Fibroblast of pulmonary artery (primary cell): ENCODE measurements at regions not wholly inside any gene's neighbourhood (a gene's known extent, or its start where the extent isn't known, plus 50 kb on each side); places are given as distances from the start of the nearest gene placed in this dataset.

ENCODE experiments used
- DNase-seq: peaks from one replicate; pipeline ENCODE4 v3.0.0-alpha.2; 2010; ENCODE audit warnings: low read depth
- H3K4me3 ChIP-seq: replicated peaks from 2 replicates; pipeline ENCODE4 v1.5.1; 2011; ENCODE audit warnings: low read depth, mild to moderate bottlenecking, control low read depth, low read length, moderate library complexity
- TF ChIP-seq, protein P1 (sequence below): IDR thresholded peaks from 2 replicates; pipeline ENCODE4 v1.5.1; 2011; ENCODE audit warnings: mild to moderate bottlenecking, control low read depth, low read length, inconsistent platforms; ENCODE audit errors: missing control alignments

GRCh38 chr3:115502128-115502527, 121.2 kb upstream of the GAP43 start:
- no peak overlapping the region for H3K4me3 ChIP-seq
- DNase-seq, result no peak
- TF ChIP-seq, protein P1, sequence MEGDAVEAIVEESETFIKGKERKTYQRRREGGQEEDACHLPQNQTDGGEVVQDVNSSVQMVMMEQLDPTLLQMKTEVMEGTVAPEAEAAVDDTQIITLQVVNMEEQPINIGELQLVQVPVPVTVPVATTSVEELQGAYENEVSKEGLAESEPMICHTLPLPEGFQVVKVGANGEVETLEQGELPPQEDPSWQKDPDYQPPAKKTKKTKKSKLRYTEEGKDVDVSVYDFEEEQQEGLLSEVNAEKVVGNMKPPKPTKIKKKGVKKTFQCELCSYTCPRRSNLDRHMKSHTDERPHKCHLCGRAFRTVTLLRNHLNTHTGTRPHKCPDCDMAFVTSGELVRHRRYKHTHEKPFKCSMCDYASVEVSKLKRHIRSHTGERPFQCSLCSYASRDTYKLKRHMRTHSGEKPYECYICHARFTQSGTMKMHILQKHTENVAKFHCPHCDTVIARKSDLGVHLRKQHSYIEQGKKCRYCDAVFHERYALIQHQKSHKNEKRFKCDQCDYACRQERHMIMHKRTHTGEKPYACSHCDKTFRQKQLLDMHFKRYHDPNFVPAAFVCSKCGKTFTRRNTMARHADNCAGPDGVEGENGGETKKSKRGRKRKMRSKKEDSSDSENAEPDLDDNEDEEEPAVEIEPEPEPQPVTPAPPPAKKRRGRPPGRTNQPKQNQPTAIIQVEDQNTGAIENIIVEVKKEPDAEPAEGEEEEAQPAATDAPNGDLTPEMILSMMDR, result no peak

- TF ChIP-seq, protein P1, result no peak
- DNase-seq, result peak; percentile 40
- H3K4me3 ChIP-seq, result no peak overlapping the region
Observed at GRCh38 chr3:115503394-115503793, 119.9 kb upstream of the GAP43 start.

- TF ChIP-seq, protein P1, result no peak
- no peak overlapping the region for H3K4me3 ChIP-seq
- no peak for DNase-seq
Observed at GRCh38 chr3:115508562-115508961, 114.7 kb upstream of the GAP43 start.

DNA sequence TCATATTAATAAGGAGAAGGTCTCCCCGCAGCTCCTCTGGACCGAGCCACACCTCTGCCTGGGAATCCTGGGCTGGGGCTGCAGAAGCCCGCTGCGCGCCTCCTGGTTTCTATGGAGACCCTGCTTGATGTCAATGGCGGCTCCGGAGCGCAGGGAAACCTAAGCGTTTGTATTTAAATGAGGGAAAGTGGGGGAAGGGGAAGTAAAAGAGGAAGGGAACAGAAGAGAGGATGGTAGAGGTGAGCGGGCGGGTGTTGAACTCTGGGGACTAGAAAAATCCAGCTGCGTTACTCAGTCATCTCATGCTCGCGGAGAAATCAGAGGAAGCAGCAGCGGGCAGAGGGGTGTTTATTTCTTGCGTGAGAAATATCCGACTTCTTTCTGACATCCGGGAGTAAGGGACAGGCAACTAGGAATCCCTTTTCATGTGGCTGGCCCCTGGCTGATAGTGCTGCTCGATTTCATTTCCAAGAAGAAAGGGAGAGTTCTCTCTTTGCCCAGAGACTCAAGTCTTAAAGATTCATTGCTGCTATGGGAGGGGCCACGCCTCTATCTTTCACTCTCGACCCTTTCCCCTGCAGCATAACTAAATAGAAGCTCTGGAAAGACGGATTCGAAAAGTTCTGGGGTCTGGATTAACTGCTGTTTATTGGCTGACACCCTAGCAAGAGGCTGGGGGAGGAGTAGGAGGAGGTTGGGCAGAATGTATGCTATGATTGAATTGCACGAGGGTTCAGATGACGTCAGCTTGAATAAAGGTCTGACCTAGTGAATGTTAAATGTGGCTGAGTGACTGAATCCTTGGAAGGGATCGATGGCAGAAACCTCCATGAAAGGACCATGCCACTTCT, 110.5 kb upstream of the GAP43 start:
- peak overlapping the region; percentile 68 for H3K4me3 ChIP-seq
- TF ChIP-seq, protein P1, result no peak
- peak; percentile 55 for DNase-seq

- TF ChIP-seq, protein P1, result no peak
- peak overlapping the region; percentile 68 for H3K4me3 ChIP-seq
- DNase-seq, result no peak
Observed at GRCh38 chr3:115513416-115513800, 109.9 kb upstream of the GAP43 start.

- no peak for DNase-seq
- no peak overlapping the region for H3K4me3 ChIP-seq
- TF ChIP-seq, protein P1, result no peak
Observed at GRCh38 chr3:115517457-115518050, 105.8 kb upstream of the GAP43 start.
